ENCODE measurements at regions not wholly inside any gene's neighbourhood (a gene's known extent, or its start where the extent isn't known, plus 50 kb on each side); places are given as distances from the start of the nearest gene placed in this dataset.

DNA sequence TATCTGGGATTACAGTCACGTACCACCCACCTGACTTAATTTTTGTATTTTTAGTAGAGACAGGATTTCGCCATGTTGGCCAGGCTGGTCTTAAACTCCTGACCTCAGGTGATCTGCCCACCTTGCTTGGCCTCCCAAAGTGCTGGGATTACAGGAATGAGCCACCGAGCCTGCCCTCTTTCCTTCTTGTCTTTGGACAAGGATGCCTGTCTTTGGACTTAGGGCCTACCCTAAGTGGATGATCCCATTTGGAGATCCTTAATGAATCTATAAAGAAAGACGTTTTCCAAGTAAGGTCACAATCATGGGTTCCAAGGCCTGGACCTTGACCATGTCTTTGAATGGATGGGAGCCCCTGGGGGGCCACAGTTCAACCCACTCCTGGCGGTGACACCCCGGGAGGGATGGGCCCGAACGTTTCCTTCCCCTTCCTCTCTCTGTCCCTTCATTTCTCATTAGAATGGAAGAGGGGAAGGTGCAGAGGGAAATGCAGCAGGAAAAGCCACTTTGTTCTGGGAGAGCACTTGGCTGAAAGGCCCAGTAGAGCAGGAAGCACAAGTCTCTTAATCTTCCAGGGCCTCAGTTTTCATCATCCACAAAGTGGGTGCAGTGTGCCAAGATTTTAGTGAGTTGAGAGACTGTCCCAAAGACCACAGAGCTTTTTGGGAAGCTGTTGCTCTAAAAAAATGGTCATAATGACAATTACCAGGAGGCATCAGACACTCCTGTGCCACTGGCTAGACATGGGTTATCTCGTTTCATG lies 353.3 kb downstream of the SEC14L1 start:
- DNase-seq: no peak

DNA sequence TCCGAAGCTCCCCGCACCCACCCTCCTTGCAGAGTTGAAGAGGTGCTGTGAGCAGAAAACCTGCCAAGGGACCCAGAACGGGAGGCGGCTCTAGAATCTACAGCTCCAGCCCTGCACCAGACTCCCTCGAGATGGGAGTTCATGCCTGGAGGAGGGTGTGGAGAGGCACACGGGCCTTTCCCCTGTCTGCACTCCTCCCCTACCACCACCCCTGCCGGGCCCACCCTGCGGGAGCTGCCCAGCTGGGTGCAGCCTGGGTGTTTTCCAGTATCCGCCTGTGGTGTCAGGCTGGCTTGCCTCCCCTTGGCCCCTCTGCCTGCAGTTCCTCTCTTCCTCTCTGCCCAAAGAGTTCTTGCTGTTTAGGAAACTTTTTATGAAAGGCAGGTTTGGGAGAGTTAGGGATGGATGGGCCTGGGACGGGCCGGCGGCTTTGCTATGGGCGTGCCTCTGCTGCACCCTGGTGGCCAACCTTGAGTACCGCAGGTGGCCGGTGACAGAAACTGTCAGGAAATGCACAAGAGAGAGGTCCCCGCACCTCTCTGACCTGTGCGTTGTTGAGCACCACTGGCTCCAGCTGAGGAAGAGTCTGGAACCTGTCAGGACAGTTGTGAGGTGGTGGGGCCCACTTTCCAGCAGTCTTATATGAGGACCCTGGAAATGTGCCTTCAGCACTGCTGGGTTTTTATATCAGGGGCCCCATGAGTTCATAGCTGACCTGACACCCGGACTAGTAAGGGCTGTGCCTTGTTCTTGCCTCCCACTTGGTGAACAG lies 354.1 kb downstream of the SEC14L1 start:
- peak; percentile 79 for DNase-seq

DNA sequence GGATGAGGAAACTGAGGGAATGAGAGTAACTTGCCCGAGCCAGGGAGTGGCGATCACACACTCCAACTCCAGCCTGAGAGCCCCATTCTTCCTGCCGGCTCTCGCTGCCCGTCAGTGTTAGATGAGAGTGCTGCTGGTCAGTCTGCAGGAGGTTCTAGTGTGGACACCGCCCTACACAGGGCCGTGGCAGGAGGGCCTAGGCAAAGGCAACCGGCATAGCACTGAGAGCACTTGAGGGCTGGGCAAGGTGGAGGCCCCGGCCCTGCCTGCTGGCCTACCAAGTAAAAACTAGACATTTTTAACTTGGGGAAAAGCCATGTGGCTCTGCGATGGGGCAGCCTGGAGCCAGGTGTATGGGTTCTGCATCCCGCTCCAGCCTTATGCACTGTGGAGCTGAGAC lies 354.8 kb downstream of the SEC14L1 start:
- DNase-seq: no peak

DNA sequence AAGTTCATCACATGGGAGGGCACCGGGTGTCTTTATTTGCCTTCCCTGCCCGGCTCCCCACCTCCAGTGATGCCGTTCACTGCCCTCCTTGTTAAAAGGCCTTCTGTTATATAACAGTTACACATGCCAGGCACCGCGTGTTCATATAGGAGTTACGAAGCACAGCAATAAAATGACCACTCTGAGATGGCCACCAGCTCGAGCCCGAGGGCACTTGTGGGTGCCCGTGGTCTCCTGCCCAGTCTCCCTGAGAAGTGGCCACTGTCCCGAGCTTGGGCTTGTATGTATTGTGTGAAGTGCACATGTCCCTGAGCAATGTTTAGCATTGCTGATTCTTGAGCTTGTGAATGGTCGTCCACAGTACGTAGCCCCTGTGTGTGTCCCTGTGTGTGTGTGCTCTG lies 355.6 kb downstream of the SEC14L1 start:
- no peak for DNase-seq

DNA sequence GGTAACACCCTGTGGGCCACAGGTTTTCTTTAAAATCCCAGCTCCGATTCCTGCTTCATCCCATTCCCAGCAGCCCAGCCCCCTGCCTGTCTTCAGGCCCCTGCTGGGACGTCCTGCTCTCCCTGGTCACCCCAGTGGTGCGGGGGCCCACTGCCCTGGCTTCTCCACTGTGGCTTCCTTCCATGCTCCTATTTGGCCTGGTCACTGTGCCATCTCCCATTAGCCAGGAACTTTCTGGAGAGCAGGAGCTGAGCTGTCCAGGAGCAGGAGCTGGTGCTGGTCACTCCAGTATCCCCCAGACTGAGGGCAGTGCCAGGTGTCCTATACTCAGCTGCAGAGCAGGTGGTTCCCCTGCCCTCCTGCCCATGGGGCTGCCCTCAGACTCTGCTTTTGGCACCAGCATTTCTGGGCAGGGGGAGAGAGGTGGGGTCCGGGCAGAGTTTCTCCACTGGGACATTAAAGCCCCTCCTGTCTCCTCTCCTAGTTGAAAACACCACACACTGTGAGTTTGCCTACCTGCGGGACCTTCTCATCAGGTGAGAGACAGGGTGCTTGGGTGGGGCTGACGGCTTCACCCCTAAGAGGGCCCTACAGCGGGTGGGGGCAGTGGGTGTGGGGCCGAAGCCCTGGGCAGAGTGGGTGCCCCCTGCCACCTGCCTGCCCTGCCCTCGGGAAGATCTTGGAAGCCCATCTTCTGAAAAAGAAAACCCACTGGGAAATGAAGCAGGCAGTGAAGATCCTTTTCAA lies 356.2 kb downstream of the SEC14L1 start:
- no peak for DNase-seq

DNA sequence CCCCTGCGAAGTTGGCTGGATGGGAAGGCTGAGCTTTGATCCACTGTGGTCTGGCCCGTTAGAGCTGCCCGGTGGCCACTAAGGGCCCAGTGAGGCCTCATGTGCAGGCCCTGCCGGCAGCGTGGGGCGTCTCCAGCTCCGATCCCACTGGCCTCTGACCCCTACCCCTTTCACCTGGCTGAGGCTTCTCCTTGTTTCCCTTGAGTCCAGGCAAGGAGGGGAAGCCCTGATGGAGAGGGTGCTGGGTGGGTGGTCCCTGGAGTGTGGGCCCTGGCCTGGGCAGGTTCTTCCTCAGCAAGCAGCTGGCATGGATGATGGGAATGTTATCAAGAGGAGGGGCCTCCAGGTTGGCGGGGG lies 356.8 kb downstream of the SEC14L1 start:
- DNase-seq: no peak

DNA sequence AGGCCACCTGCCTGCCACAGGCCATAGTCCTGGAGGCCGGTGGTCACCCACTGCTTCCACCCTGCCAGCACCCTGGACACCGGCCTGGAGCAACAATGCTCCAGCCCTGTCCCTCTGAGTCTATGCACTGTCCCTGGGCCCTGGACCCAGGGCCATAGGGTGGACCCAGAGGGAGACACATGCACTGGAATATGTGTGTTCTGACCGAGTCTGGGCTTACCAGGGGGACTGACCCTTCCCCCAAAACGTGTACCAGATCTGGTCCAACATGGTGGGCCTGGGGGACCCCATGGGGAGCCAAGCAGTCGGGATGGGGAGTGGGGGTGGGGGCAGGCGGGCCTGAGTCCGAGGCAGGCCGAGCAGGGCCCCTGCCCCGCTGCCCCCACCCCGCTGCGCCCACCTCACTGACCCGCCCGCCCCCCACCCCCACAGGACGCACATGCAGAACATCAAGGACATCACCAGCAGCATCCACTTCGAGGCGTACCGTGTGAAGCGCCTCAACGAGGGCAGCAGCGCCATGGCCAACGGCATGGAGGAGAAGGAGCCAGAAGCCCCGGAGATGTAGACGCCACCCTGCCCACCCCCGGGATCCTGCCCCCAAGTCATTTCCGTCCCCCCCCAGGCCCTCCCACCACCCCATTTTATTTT lies 357.4 kb downstream of the SEC14L1 start:
- no peak for DNase-seq

DNA sequence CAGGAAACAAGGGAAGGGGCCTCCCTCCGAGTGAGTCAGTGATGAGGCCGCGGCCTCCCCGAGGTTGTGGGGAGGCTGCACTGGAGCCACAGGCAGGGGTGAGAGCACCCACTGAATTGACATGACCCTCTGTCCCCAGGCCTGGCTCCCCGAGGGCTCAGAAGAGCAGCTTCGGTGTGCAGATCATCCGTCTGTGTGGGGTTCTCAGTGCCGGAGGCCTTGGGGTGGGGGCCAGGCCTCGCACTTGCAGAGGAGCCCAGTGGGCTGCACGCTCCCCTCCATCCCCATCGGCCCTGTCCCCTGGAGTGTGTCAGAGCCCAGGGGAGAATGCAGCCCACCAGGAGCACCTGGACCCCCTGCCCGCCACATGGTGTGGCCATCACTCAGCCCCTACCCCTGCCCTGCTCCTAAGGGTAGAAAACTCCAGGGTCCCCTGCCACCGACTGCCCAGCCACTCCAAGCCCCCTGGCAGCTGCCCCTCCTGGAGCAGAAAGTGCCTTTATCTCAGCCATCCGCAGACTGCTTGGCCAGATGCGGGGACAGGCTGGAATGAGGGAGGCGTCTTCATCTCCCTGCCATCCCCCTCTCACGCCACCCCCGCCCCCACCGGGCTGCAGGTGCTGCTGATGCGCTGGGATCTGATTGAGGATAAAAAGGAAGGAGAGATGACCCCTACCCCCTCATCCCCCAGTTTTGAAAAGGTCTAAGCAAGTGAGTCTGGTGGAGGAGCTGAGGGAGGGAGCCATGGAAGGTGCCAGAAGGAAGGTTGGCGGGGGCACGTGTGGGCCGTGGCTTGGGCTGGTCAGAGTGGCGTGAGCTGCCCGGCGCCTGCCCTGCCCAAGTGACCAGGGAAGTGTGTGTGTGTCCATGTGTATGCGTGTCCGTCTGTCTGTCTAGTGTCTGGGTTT lies 358.3 kb downstream of the SEC14L1 start:
- DNase-seq: no peak

DNA sequence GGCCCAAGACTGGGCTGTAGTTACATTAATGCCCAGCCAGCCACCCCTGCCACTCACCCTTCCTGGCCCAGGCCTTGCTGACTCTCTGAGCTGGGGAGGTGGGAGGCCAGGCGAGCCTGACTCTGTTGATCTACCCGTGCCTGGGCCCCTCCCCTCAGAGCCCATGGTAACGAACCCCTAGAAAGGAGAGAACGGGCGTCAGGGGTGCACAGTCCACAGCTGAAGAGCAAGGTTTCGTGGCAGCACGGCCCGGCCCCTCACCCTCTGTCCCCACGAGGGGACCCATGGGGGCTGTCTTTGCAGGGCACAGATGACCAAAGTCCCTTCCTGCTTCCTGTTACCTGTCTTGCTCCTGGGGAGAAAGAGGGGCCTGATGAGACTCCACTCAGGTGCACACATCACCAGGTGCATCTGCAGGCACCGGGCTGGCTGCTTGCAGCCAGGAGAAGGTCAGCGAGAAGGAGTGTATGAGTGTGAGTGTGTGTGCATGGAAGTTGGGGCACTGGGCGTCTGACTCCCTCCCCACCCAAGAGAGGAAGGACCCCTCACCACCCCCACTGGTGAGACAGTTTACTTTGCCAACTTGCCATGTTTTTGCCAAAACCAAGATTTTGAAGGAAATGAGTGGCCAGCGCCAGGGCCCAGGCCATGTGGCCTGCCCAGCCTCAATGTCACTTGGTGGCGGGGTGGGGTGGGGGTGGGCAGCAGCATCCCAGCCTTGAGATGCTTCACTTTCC lies 359.1 kb downstream of the SEC14L1 start:
- no peak for DNase-seq

DNA sequence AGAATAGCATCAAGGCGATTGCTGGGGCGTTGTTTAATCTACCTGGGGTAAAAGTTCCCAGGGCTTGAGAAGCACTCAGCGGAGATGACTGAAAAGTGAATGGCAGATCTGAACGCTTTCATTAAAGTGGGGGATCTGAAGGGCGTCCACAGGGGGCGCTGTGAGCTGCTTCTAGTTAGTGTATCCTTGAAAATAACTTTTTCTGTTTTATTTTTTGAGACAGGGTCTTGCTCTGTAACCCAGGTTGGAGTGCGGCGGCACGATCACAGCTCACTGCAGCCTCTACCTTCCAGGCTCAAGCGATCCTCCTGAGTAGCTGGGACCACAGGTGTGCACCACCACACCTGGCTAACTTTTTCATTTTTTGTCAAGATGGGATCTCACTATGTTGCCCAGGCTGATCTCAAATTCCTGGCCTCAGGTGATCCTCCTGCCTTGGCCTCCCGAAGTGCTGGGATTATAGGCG lies 360.4 kb downstream of the SEC14L1 start:
- DNase-seq: peak; percentile 39

DNA sequence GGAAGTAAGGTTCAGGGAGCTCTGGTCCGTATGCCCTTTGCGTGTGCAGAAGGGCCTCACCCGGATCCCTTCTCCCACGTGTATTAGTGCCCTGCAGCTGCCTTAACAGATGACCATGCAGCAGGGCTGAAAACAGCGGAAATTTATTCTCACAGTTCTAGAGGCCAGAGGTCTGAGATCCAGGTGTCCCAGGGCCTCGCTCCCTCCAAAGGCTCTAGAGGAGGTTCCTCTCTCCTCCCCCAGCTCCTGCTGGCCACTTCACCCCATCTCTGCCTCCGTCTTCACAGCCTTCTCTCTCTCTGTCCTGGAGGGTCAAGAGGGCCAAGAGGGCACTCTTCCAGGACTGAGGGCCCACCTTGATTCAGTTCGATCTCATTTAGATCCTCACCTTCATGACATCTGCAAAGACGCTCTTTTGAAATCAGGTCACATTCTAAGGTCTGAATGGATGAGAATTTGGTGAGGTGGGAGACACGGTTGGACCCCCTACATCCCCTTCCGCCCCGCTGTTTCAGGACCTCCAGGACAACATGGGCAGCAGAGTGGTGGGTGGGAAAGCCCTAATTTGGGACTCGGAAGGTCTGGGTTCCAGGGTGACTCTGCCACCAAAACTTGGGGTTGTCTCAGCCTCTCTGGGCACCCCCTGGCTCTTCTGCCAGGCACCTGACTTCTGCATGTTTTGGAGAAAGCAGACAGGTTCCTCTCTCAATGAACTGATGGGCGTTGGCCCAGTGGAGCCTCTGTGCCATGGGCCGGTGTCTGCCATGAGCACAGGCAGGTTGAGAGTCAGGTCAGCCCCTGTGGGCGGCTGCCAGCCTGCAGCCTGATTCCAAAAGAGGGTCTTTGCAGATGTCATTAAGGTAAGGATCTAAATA lies 361.2 kb downstream of the SEC14L1 start:
- no peak for DNase-seq

DNA sequence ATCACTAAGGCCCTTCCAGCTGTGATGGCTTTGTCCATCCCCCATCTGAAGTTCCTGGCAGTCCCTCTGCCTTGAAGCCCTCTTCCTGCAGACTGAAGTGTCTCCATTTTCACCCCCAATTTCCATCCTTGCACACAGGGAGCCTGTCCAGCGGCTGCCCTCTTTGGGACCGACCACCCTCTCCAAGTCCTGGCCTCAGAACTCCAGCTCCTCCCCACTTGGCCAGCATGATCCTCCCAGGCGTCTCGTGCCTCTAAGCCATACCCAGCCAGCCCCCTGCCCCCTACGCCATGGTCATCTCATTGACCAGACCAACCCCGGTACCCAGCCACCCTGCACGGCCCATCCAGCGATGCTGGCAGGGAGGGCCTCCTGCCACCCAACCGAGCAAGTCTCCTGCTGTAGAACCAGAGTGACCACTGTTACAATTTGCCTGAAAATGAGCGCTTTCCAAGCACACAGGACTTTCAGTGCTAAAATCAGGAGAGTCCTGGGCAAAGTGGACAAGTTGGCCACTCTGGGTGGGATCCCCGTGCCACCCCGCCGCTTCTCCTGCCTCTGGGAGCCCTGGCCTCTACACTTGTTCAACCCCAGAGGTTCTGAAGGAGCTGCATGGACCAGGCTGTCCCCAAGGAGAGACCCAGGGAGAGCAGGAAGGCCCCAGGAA lies 362.0 kb downstream of the SEC14L1 start:
- no peak for DNase-seq

DNA sequence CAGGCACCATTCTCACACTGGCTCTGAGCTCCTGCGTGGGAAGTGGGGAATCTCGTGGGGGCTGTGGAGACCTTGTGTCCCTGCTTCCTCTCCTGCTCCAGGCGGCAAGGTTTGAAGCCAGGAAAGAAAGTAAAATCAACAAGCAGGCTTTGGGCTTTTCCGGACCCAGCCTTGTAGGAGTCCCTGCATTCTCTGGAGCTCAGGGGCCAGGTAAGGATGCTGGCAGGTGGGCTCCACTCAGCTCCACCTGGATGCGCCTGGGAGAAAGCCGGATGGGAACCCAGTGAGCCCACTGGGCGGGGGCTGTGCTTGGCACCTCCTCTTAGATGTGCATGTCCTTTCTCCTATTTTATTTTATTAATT lies 362.5 kb downstream of the SEC14L1 start:
- DNase-seq: no peak

DNA sequence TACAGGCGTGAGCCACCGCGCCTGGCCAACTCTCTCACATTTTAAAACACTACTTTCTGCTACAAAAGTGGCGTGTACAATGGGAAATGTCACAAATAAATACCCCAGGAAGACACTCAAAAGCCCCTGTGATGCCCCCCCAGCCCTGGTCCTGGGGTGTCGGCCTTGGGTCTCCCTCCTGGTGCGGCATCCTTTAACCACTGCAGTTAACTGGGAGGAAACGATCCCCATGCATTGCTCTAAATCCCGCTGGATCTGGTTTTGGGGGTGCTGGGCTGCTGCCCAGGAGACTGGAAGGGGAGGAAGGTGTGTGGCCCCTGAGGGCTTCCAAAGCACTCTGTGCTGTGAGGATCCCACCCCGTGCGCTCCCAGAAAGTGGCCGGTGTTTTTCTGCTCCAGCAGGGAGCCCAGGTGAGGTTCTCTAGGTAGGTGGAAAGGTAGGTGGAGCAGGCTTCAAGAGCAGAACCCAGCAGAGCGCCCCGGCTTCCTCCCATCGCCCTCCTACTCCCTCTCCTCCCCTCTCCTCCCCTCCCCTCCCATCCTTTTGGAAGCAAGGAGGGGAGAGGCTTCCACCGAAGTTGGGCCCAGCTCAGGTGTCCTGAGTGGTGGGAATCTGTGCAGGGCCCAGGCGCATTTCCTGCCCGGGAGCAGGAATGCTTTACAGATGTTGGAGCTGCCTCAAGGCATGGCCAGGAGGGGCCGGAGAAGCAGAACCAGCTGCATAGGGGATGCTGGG lies 363.3 kb downstream of the SEC14L1 start:
- DNase-seq: no peak

DNA sequence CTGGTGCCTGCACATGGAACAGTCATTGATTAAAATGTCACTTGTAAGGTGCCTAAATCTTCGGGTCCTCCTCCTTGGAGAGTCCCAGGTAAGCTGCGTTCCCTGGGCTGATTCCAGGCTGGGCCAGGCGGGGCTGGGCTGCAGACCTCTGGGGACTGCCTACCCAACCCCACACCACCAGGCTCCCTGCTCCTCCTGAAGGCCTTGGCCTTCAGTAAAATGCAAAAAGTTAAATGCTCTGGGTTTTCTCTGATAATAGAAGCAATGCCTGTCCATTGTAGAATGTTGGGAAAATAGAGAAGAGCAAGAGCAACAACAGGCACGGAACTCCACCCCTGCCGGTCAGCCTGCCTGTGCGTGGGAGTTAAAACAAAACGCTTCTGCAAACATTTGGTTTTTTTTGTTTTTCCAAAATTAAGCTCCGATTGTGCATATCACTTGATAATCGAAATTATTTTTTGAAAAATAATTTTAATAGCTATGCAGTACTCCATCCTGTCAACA lies 363.9 kb downstream of the SEC14L1 start:
- no peak for DNase-seq

DNA sequence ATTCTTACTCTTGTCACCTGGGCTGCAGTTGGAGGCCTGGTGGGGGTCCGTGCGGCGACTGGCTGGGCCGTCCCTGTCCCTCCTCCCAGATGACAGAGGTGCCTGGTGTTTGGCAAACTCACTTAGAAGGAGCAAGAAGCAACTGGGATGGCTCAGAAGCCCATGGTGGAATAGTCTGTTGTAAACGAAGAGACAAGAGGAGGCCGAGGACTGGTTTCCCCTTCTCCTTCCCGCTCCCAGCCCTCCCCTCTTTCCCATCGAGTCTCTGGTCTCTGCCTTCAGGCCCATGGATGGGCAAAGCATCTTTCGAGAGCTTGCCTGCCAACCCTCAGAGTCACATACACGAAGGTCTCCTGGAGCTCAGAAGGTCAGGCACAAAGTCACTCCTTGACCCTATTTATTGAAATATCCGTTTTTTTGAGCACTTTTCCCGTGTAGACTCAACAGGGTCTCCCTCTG lies 364.4 kb downstream of the SEC14L1 start:
- DNase-seq: no peak

DNA sequence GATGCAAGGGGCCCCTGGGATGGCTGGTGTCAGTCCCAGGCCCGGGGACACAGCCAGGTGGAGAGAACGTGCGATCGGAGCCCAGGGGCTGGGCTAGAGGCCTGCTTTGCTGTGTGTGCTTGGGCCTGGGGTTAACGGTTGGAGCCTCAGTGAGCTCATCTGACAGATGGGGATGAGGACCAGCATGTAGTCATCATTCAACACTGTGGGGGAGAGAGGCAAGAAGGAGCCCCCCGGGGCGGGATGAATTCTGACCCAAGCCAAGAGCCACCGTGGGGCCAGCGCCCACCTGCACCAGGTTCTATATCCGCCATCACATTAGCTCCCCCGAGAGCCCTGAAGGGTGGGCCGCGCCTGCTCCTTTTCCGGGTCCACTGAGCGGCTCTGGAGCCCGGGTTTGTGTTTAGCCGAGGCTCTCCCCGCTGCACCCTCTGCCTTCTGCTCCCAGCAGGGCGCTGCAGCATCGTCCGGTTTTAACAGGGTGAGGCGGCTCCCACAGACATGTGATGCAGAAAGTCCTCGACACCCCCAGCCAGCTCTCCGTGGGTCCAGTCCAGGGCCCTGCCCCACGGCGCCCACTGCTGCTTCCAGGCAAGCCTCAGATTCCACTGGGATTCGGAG lies 365.7 kb downstream of the SEC14L1 start:
- no peak for DNase-seq
